Karpas-422 (cell line): ENCODE measurements at regions not wholly inside any gene's neighbourhood (a gene's known extent, or its start where the extent isn't known, plus 50 kb on each side); places are given as distances from the start of the nearest gene placed in this dataset.

Source experiments
- DNase-seq: peaks from one replicate; pipeline ENCODE4 v3.0.0-alpha.2; 2015
- H2AFZ ChIP-seq: fragments of 200-600 bp; sonication (generic); 2 replicates; pipeline ENCODE4 v1.6.1; 2014; ENCODE audit warnings: antibody characterized with exemption, low read length, mixed read lengths
- H3K27ac ChIP-seq: fragments of 200-600 bp; sonication (generic); 2 replicates; pipeline ENCODE4 v1.5.1; 2014; ENCODE audit warnings: mild to moderate bottlenecking, low read length, moderate library complexity
- H3K27me3 ChIP-seq: fragments of 200-600 bp; sonication (generic); 2 replicates; pipeline ENCODE4 v1.6.1; 2014; ENCODE audit warnings: low read length, mixed read lengths
- H3K36me3 ChIP-seq: fragments of 200-600 bp; sonication (generic); 2 replicates; pipeline ENCODE4 v1.6.1; 2014; ENCODE audit warnings: low read length, mixed read lengths; ENCODE audit not compliant: insufficient read depth
- H3K4me1 ChIP-seq: fragments of 200-600 bp; sonication (generic); 2 replicates; pipeline ENCODE4 v1.6.1; 2014; ENCODE audit warnings: mild to moderate bottlenecking, low read length, mixed read lengths
- H3K4me2 ChIP-seq: fragments of 200-600 bp; sonication (generic); 2 replicates; pipeline ENCODE4 v1.6.1; 2014; ENCODE audit warnings: low read length, low read depth, mild to moderate bottlenecking; ENCODE audit not compliant: poor library complexity, severe bottlenecking
- H3K4me3 ChIP-seq: fragments of 200-600 bp; sonication (generic); 2 replicates; pipeline ENCODE4 v1.5.1; 2014; ENCODE audit warnings: mild to moderate bottlenecking, antibody characterized with exemption, low read length, mixed read lengths
- H3K79me2 ChIP-seq: fragments of 200-600 bp; sonication (generic); 2 replicates; pipeline ENCODE4 v1.6.1; 2014; ENCODE audit warnings: mild to moderate bottlenecking, low read length, mixed read lengths
- H3K9ac ChIP-seq: fragments of 200-600 bp; sonication (generic); 2 replicates; pipeline ENCODE4 v1.6.0; 2014; ENCODE audit warnings: low read length
- H3K9me2 ChIP-seq: fragments of 200-600 bp; sonication (generic), shearing (Covaris generic); replicated peaks from 2 replicates; pipeline ENCODE4 v1.6.0; 2014; ENCODE audit warnings: mild to moderate bottlenecking, low read length, moderate library complexity; ENCODE audit not compliant: insufficient read depth
- H3K9me3 ChIP-seq: fragments of 300-700, 200-600 bp; sonication (generic); 2 replicates; pipeline ENCODE4 v1.6.1; 2014; ENCODE audit warnings: low read length, mixed read lengths
- H4K20me1 ChIP-seq: fragments of 200-600 bp; sonication (generic); 2 replicates; pipeline ENCODE4 v1.6.1; 2014; ENCODE audit warnings: mild to moderate bottlenecking, antibody characterized with exemption, low read length, low read depth; ENCODE audit not compliant: insufficient read depth

DNA sequence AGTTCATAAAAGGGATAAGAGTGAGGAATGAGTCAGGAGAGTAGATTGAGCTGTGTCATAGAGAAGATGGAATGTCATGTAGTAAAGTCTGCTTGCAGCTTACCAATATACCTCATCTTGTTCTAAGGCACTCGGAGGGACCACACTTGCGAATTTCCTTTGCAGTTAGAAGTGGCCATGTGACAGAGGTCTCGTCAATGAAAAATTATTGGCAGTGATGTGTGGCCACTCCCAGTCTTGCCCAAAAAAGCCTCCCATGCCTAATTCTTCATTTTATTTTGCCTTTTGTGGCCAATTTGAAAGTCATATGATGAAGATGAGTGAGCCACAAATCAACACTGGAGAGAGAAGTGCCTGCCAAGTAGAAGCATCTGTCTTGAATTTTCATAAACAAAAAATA is 465.6 kb upstream of the ZNF385D start:
- peaks cover 2% of the 10 kb centered on the region; the same call in 1 of the 2 replicates for H3K9me3 ChIP-seq
- H3K9ac ChIP-seq: no peak overlapping the region
- H3K9me2 ChIP-seq: no peaks in the 10 kb centered on the region
- no peak for DNase-seq
- H3K4me2 ChIP-seq: no peak overlapping the region
- H3K4me3 ChIP-seq: no peak overlapping the region
- no peaks in the 10 kb centered on the region for H3K27me3 ChIP-seq
- H3K4me1 ChIP-seq: no peaks in the 10 kb centered on the region
- H2AFZ ChIP-seq: no peak overlapping the region
- no peaks in the 10 kb centered on the region for H3K36me3 ChIP-seq
- no peaks in the 10 kb centered on the region for H3K79me2 ChIP-seq
- H3K27ac ChIP-seq: no peak overlapping the region
- no peaks in the 10 kb centered on the region for H4K20me1 ChIP-seq

DNA sequence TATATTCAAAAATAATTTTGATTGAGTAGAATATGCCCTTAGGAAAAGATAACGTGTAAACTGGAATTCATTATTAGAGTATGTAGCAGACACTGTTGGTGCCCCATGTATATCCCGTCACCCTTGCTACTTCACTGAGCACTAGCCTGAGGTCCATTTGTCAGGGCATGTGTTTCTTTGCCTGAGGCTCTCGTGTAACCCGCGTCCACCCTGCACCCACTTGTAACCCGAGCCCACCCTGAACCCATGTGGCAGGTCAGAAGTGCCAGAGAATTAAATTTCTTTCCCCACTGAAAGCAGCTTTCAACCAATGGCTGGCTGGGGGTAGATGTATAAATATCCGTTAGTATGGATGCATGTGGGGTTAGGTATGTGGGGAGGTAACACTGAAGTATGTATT is 474.2 kb upstream of the ZNF385D start:
- no peak overlapping the region for H2AFZ ChIP-seq
- H3K9ac ChIP-seq: no peak overlapping the region
- H3K4me3 ChIP-seq: no peak overlapping the region
- H3K36me3 ChIP-seq: no peaks in the 10 kb centered on the region
- H3K79me2 ChIP-seq: no peaks in the 10 kb centered on the region
- H3K27me3 ChIP-seq: no peaks in the 10 kb centered on the region
- no peak for DNase-seq
- H3K9me2 ChIP-seq: 0 out of 2 replicates have a peak, but pooled peaks cover 2% of the 10 kb centered on the region
- no peaks in the 10 kb centered on the region for H4K20me1 ChIP-seq
- no peaks in the 10 kb centered on the region for H3K4me1 ChIP-seq
- H3K27ac ChIP-seq: no peak overlapping the region
- peaks cover 8% of the 10 kb centered on the region for H3K9me3 ChIP-seq
- no peak overlapping the region for H3K4me2 ChIP-seq

DNA sequence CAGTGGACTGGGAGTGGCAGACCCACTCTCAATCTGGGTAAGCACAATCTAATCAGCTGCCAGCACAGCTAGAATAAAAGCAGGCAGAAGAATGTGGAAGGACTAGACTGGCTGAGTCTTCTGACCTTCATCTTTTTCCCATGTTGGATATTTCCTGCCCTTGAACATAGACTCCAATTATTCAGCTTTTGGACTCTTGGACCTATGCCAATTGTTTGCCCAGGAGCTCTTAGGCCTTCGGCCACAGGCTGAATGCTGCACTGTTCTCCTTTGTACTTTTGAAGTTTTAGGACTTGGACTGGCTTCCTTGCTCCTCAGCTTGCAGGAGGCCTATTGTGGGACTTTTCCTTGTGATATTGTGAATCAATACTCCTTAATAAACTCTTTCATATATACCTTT is 477.7 kb upstream of the ZNF385D start:
- no peaks in the 10 kb centered on the region for H3K36me3 ChIP-seq
- H3K9me2 ChIP-seq: no peaks in the 10 kb centered on the region
- no peaks in the 10 kb centered on the region for H4K20me1 ChIP-seq
- no peak overlapping the region for H3K9ac ChIP-seq
- peaks cover 8% of the 10 kb centered on the region for H3K9me3 ChIP-seq
- H3K4me2 ChIP-seq: no peak overlapping the region
- no peaks in the 10 kb centered on the region for H3K79me2 ChIP-seq
- H3K27ac ChIP-seq: no peak overlapping the region
- H3K27me3 ChIP-seq: no peaks in the 10 kb centered on the region
- DNase-seq: no peak
- no peak overlapping the region for H3K4me3 ChIP-seq
- H2AFZ ChIP-seq: no peak overlapping the region
- H3K4me1 ChIP-seq: no peaks in the 10 kb centered on the region

DNA sequence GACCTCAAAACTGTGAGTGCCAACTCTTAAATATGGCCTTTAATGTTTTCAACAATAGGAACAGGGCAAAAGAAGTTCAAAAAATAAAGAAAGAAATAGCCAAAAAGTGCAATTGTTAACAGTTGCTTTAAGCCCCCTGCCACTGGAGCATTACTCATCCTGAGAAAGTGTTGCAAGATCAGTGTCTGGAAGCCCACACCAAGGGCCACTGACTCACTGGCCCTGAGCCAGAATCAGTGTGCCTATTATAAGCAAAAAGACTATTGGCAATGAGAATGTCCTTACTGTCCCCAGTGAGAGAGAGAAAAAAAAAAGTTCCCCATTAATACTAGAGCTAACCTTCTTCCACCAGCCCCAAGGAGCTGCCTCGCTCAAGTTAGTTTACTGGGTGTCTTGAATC is 480.1 kb upstream of the ZNF385D start:
- no peaks in the 10 kb centered on the region for H3K79me2 ChIP-seq
- no peak for DNase-seq
- no peaks in the 10 kb centered on the region for H4K20me1 ChIP-seq
- no peaks in the 10 kb centered on the region for H3K4me1 ChIP-seq
- H3K9ac ChIP-seq: no peak overlapping the region
- H2AFZ ChIP-seq: no peak overlapping the region
- H3K27me3 ChIP-seq: no peaks in the 10 kb centered on the region
- no peak overlapping the region for H3K27ac ChIP-seq
- H3K9me2 ChIP-seq: no peaks in the 10 kb centered on the region
- no peaks in the 10 kb centered on the region for H3K36me3 ChIP-seq
- H3K9me3 ChIP-seq: peaks cover 13% of the 10 kb centered on the region
- H3K4me2 ChIP-seq: no peak overlapping the region
- no peak overlapping the region for H3K4me3 ChIP-seq

DNA sequence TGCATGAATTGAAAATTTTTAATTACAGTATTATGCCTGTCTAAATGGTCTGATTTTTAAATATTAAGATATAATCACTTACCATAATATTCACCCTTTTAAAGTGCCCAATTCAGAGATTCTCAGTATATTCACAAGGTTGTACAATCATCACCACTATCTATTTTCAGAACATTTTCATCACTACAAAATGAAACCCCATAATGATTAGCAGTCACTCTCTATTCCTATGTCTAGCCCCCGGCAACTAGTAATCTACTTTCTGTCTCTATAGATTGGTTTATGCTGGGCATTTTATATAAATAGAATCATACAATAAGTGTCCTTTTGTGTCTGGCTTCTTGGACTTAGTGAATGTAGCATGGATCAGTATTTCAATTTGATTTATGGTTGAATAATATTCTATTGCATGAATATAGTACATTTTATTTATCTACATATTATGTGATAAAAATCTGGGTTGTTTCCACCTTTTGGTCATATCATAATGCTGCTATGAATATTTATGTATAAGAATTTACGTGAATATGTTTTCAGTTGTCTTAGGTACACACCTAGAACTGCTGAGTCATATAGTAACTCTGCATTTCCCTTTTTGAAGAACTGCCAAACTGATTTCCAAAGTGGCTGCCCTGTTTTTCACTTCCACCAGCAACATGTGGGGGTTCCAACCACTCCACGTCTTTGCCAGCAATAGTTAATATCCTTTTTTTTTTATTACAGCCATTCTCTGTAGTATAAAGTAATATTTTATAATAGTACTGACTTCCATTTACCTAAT is 485.7 kb upstream of the ZNF385D start:
- Histone ChIP-seq H3K4me2 (no peak overlapping the region), H4K20me1 (no peaks in the 10 kb centered on the region), H3K79me2 (no peaks in the 10 kb centered on the region), H3K27me3 (no peaks in the 10 kb centered on the region), H2AFZ (no peak overlapping the region), H3K9me2 (no peaks in the 10 kb centered on the region), H3K27ac (no peak overlapping the region), H3K4me1 (no peaks in the 10 kb centered on the region), H3K4me3 (no peak overlapping the region), H3K9ac (no peak overlapping the region), H3K36me3 (no peaks in the 10 kb centered on the region), H3K9me3 (peaks cover 18% of the 10 kb centered on the region)
- DNase-seq: no peak

DNA sequence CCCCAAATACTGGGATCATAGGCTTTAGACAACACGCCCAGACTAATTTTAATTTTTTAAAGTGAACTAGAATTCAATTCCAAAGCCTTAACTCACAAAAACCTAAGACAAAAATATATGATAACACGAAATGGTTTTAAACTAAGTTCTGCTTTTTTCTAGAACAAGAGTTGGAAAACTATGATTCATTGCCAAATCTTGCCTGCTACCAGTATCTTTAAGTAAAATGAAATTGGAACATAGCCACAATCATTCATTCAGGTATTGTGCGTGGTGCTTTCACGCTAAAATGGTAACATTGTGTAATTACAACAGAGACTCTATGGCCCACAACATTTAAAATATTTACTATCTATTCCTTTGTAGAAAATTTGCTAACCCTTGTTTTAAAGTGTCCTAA is 488.0 kb upstream of the ZNF385D start:
- Histone ChIP-seq H3K4me3 (no peak overlapping the region), H3K79me2 (no peaks in the 10 kb centered on the region), H2AFZ (no peak overlapping the region), H3K9me3 (peaks cover 21% of the 10 kb centered on the region), H3K4me1 (no peaks in the 10 kb centered on the region), H4K20me1 (no peaks in the 10 kb centered on the region), H3K9ac (no peak overlapping the region), H3K27me3 (no peaks in the 10 kb centered on the region), H3K27ac (no peak overlapping the region), H3K36me3 (no peaks in the 10 kb centered on the region), H3K9me2 (no peaks in the 10 kb centered on the region), H3K4me2 (no peak overlapping the region)
- DNase-seq: no peak

DNA sequence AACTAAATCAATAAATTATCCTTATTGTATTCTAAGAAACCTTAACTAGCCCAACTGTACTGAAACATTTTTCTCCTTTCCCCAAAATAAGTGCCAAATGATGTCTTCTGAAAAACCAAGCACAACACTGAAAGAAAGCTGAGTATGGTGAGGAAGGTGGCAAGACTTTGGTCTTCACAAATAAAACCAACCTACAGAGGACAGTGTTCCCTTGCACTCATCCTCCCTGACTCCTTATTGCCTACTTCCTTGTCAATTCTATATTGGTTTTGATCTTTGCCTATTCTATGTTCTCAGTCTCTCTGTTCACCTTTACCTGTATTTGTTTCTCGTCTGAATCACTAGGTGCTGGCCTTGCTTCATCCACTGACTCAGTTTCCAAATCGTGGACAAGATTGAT is 490.1 kb upstream of the ZNF385D start:
- H3K4me2 ChIP-seq: no peak overlapping the region

DNA sequence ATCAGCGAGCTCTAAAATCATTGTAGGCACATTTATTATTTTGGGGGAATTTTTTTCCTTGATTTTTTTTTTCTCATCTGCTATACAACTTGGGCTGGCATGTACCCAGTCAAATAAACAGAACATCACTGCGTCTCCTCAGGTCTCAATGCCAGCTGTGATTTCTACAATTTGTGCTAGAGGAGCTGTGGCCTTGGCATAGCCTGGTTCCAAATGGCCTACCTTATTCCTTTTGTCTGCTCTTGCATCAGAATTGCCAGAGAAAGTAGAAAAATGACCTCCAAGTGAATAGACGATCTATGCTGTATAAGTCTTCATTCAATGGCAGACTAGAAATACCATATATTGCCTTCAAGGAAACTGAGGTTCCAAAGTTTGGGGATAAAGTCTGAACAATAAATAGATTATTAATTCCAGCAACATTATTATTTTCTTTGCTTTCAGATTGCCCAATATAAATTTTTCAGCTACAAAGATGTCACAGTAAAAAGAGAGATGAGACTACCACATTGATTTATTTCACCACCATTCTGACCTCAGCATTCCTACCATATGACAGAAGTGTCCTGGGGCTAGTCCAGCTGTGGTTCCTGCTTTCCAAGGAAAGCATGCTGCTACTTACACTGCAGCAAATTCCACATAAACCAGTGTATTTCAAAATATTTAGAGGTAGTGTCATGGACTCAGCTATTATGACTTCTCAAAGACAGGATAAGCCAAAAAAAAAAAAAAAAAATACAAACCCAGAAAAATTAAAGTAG is 493.9 kb upstream of the ZNF385D start:
- Histone ChIP-seq H3K4me3 (no peak overlapping the region), H3K79me2 (no peaks in the 10 kb centered on the region), H3K4me2 (no peak overlapping the region), H3K4me1 (no peaks in the 10 kb centered on the region), H3K9ac (no peak overlapping the region), H3K9me3 (peaks cover 44% of the 10 kb centered on the region), H3K27ac (no peak overlapping the region), H4K20me1 (no peaks in the 10 kb centered on the region), H3K36me3 (no peaks in the 10 kb centered on the region), H3K9me2 (no peaks in the 10 kb centered on the region), H3K27me3 (no peaks in the 10 kb centered on the region), H2AFZ (no peak overlapping the region)
- DNase-seq: no peak

More for the DNA sequence above, 490.1 kb upstream of the ZNF385D start:
- no peaks in the 10 kb centered on the region for H3K79me2 ChIP-seq
- H3K9me3 ChIP-seq: peaks cover 26% of the 10 kb centered on the region
- H3K27ac ChIP-seq: no peak overlapping the region
- H4K20me1 ChIP-seq: no peaks in the 10 kb centered on the region
- H2AFZ ChIP-seq: no peak overlapping the region
- H3K36me3 ChIP-seq: no peaks in the 10 kb centered on the region
- no peak for DNase-seq
- no peak overlapping the region for H3K4me3 ChIP-seq
- H3K9me2 ChIP-seq: no peaks in the 10 kb centered on the region
- H3K4me1 ChIP-seq: no peaks in the 10 kb centered on the region
- H3K9ac ChIP-seq: no peak overlapping the region
- no peaks in the 10 kb centered on the region for H3K27me3 ChIP-seq
